Mesenchymal stem cell (in vitro differentiated cells and primary cell): ENCODE measurements at regions not wholly inside any gene's neighbourhood (a gene's known extent, or its start where the extent isn't known, plus 50 kb on each side); places are given as distances from the start of the nearest gene placed in this dataset.
A peak's percentile ranks its signal among the peaks of the same experiment; 100 is the strongest.
"Not testable (repeated sequence)": the region's sequence is repeated elsewhere in the genome, so short reads cannot be mapped to it uniquely, and the experiment has no call there.

Experiments
- DNase-seq: peaks from one replicate; pipeline ENCODE4 v3.0.0-alpha.2; 2013
- H2AFZ ChIP-seq: one replicate; pipeline ENCODE4 v1.6.1; 2013; ENCODE audit warnings: low read depth, mild to moderate bottlenecking, control low read depth, inconsistent platforms, low read length, moderate library complexity
- H2AK5ac ChIP-seq: 2 replicates; pipeline ENCODE4 v1.6.1; 2013; ENCODE audit warnings: low read length, moderate library complexity, mild to moderate bottlenecking, inconsistent platforms; ENCODE audit not compliant: severe bottlenecking
- H2BK120ac ChIP-seq: one replicate; pipeline ENCODE4 v1.6.1; 2013; ENCODE audit warnings: low read depth, mild to moderate bottlenecking, inconsistent platforms, low read length, moderate library complexity
- H2BK12ac ChIP-seq, 2 experiments: one replicate each; pipeline ENCODE4 v1.6.1; 2013; ENCODE audit warnings: inconsistent platforms in 2 of 2, low read length in 2 of 2, mild to moderate bottlenecking in 2 of 2, moderate library complexity in 2 of 2, control low read depth in 1 of 2
- H2BK15ac ChIP-seq: one replicate; pipeline ENCODE4 v1.6.1; 2013; ENCODE audit warnings: mild to moderate bottlenecking, low read depth, inconsistent platforms; ENCODE audit not compliant: poor library complexity, severe bottlenecking
- H2BK5ac ChIP-seq: 2 replicates; pipeline ENCODE4 v1.6.1; 2013; ENCODE audit warnings: low read depth, mild to moderate bottlenecking, low read length, control low read depth, inconsistent platforms; ENCODE audit not compliant: poor library complexity, severe bottlenecking
- H3K14ac ChIP-seq, 2 experiments: one replicate each; pipeline ENCODE4 v1.6.1; 2013; ENCODE audit warnings: inconsistent platforms in 2 of 2, low read length in 2 of 2, control low read depth in 1 of 2, mild to moderate bottlenecking in 1 of 2, moderate library complexity in 1 of 2
- H3K18ac ChIP-seq, 2 experiments: one replicate each; pipeline ENCODE4 v1.6.1; 2013; ENCODE audit warnings: inconsistent platforms in 2 of 2, low read length in 2 of 2, control low read depth in 1 of 2, low read depth in 1 of 2, mild to moderate bottlenecking in 1 of 2
- H3K23ac ChIP-seq, 2 experiments: one replicate each; pipeline ENCODE4 v1.6.1; 2013; ENCODE audit warnings: inconsistent platforms in 2 of 2, low read length in 2 of 2, mild to moderate bottlenecking in 2 of 2, moderate library complexity in 2 of 2, control low read depth in 1 of 2
- H3K27ac ChIP-seq: 2 replicates; pipeline ENCODE4 v1.5.1; 2013; ENCODE audit warnings: mild to moderate bottlenecking, moderate library complexity, low read length, control low read depth, inconsistent platforms; ENCODE audit not compliant: poor library complexity, severe bottlenecking
- H3K27me3 ChIP-seq, 2 experiments: 2 replicates each; pipeline versions ENCODE4 v1.6.1 to v1.7.0; 2013; ENCODE audit warnings: low read length in 2 of 2, mild to moderate bottlenecking in 2 of 2, moderate library complexity in 2 of 2, control low read depth in 1 of 2, inconsistent platforms in 1 of 2; ENCODE audit not compliant: control insufficient read depth in 1 of 2, insufficient read depth in 1 of 2
- H3K36me3 ChIP-seq, 2 experiments: 2 replicates each; pipeline versions ENCODE4 v1.6.1 to v1.7.0; 2013; ENCODE audit warnings: low read length in 2 of 2, control low read depth in 1 of 2, inconsistent platforms in 1 of 2, low read depth in 1 of 2, mild to moderate bottlenecking in 1 of 2; ENCODE audit not compliant: insufficient read depth in 2 of 2, control insufficient read depth in 1 of 2
- H3K4ac ChIP-seq, 2 experiments: one replicate each; pipeline ENCODE4 v1.6.1; 2013; ENCODE audit warnings: inconsistent platforms in 2 of 2, low read length in 2 of 2, mild to moderate bottlenecking in 2 of 2, moderate library complexity in 2 of 2, control low read depth in 1 of 2, low read depth in 1 of 2
- H3K4me1 ChIP-seq: 2 replicates; pipeline ENCODE4 v1.6.1; 2013; ENCODE audit warnings: low read depth, low read length, control low read depth; ENCODE audit not compliant: control insufficient read depth, insufficient read depth
- H3K4me2 ChIP-seq: 2 replicates; pipeline ENCODE4 v1.6.1; 2013; ENCODE audit warnings: low read length, mild to moderate bottlenecking, inconsistent platforms; ENCODE audit not compliant: poor library complexity, severe bottlenecking
- H3K4me3 ChIP-seq, 2 experiments: 2 replicates each; pipeline versions ENCODE4 v1.5.1 to v1.7.0; 2013; ENCODE audit warnings: low read length in 2 of 2, mild to moderate bottlenecking in 2 of 2, control low read depth in 1 of 2, low read depth in 1 of 2; ENCODE audit not compliant: insufficient read depth in 1 of 2
- H3K79me1 ChIP-seq: replicated peaks from 2 replicates; pipeline ENCODE4 v1.6.1; 2013; ENCODE audit warnings: mild to moderate bottlenecking, control low read depth, low read length, inconsistent platforms; ENCODE audit not compliant: poor library complexity, severe bottlenecking
- H3K9ac ChIP-seq: 2 replicates; pipeline ENCODE4 v1.7.0; 2013; ENCODE audit warnings: mild to moderate bottlenecking, low read length, moderate library complexity
- H3K9me3 ChIP-seq: 2 replicates; pipeline ENCODE4 v1.7.0; 2013; ENCODE audit warnings: mild to moderate bottlenecking, low read length; ENCODE audit not compliant: control insufficient read depth
- H4K8ac ChIP-seq: one replicate; pipeline ENCODE4 v1.6.1; 2013; ENCODE audit warnings: inconsistent platforms, mild to moderate bottlenecking, low read length, moderate library complexity
- H4K91ac ChIP-seq: one replicate; pipeline ENCODE4 v1.6.1; 2013; ENCODE audit warnings: mild to moderate bottlenecking, low read length, inconsistent platforms
- WGBS: methylation state at CpG from one replicate; pipeline ENCODE4 v1.1.7; 2013; ENCODE audit warnings: mixed read lengths; 5-methylcytosine and 5-hydroxymethylcytosine counted together

GRCh38 chr16:85285681-85286065 lies 173.4 kb upstream of the CIBAR2 start:
- Histone ChIP-seq H4K91ac (peak overlapping the region; percentile 67), H3K18ac (peak overlapping the region; percentile 13 to 45), H2BK120ac (no peak overlapping the region), H3K4me2 (no peak overlapping the region), H3K27me3 (no peaks in the 10 kb centered on the region), H3K9ac (peak overlapping the region; percentile 67), H3K4me1 (peaks cover 29% of the 10 kb centered on the region), H3K4me3 (peak overlapping the region in 1 of 2 experiments; percentile 63), H3K23ac (no peak overlapping the region), H2BK12ac (peak overlapping the region in 1 of 2 experiments; percentile 58), H4K8ac (peak overlapping the region; percentile 59), H2BK15ac (no peak overlapping the region), H3K79me1 (peaks cover 46% of the 10 kb centered on the region), H2AFZ (no peak overlapping the region), H2BK5ac (no peak overlapping the region), H3K27ac (no peak overlapping the region), H3K14ac (peak overlapping the region in 1 of 2 experiments; percentile 13), H3K4ac (no peak overlapping the region), H3K9me3 (no peaks in the 10 kb centered on the region), H3K36me3 (peaks cover 0 to 20% of the 10 kb centered on the region in 2 experiments), H2AK5ac (no peak overlapping the region)
- no peak for DNase-seq
- 98% methylated on average over 6 of the region's 7 CpGs for WGBS

DNA sequence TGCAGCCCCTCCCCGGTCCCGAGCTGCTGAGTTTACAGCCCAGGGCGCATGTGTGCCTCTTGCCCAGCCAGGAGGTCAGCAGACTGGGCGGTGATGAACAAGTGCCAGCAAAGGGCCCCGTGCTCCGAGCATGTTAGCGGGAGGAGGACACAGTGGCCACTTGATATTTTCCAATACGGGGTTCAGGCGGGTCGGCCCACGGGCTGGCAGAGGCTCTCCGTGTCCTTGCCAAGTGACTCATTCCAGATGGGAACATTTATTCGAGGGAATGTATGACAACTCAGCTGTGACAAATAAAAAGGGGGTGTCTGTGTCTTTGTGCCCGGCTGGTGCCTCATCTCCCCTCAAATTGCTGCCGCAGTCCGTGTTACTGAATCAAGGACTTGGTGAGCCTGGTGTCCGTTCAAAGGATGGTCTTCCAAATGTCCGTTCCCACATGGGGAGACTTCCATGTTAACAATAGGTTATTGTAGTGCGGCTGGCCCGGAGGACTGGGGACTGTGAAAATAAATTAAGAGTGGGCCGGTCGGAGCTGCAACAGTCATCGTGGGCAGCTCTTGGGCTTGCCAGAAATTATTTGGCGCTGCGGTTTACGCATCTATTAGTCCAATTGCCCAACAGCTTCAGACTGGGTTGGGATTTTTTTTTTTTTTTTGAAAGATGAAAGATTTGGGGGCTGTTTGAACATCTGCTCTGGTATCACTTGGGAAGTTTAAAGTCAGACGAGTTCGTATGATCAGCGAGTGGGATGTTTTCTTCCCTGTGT lies 174.0 kb upstream of the CIBAR2 start:
- Histone ChIP-seq H3K36me3 (peaks cover 0 to 15% of the 10 kb centered on the region in 2 experiments), H4K8ac (peak overlapping the region; percentile 59), H2AK5ac (no peak overlapping the region), H3K23ac (no peak overlapping the region), H3K9ac (peak overlapping the region; percentile 67), H2BK12ac (peak overlapping the region in 1 of 2 experiments; percentile 58), H3K9me3 (no peaks in the 10 kb centered on the region), H3K4me1 (peaks cover 34% of the 10 kb centered on the region), H3K4ac (no peak overlapping the region), H3K79me1 (peaks cover 44% of the 10 kb centered on the region), H4K91ac (peak overlapping the region; percentile 67), H3K27ac (no peak overlapping the region), H2BK15ac (no peak overlapping the region), H3K4me3 (peak overlapping the region; percentile 5 to 63), H3K4me2 (no peak overlapping the region), H3K27me3 (no peaks in the 10 kb centered on the region), H2BK120ac (no peak overlapping the region), H3K18ac (peak overlapping the region; percentile 45 to 64), H2BK5ac (no peak overlapping the region), H2AFZ (no peak overlapping the region), H3K14ac (peak overlapping the region in 1 of 2 experiments; percentile 13)
- no peak for DNase-seq
- 87% methylated on average over 29 of the region's 29 CpGs for WGBS

- no peaks in the 10 kb centered on the region for H3K9me3 ChIP-seq
- H3K4ac ChIP-seq: peak overlapping the region in 1 of 2 experiments; percentile 59
- DNase-seq: peak; percentile 79
- peak overlapping the region; percentile 14 for H3K4me2 ChIP-seq
- peak overlapping the region; percentile 67 for H3K9ac ChIP-seq
- H3K79me1 ChIP-seq: peaks cover 42% of the 10 kb centered on the region
- H3K27me3 ChIP-seq: no peaks in the 10 kb centered on the region
- H3K18ac ChIP-seq: peak overlapping the region; percentile 3 to 78
- H2BK12ac ChIP-seq: peak overlapping the region; percentile 28 to 51
- H3K4me1 ChIP-seq: peaks cover 41% of the 10 kb centered on the region
- H2BK15ac ChIP-seq: no peak overlapping the region
- peak overlapping the region in 1 of 2 experiments; percentile 54 for H3K23ac ChIP-seq
- H3K36me3 ChIP-seq: peaks cover 0 to 15% of the 10 kb centered on the region in 2 experiments
- H4K91ac ChIP-seq: peak overlapping the region; percentile 1
- H2AK5ac ChIP-seq: no peak overlapping the region
- 53% methylated on average over 34 of the region's 34 CpGs for WGBS
- H4K8ac ChIP-seq: peak overlapping the region; percentile 12
- H2BK5ac ChIP-seq: no peak overlapping the region
- no peak overlapping the region for H2BK120ac ChIP-seq
- H3K27ac ChIP-seq: no peak overlapping the region
- peak overlapping the region in 1 of 2 experiments; percentile 63 for H3K4me3 ChIP-seq
- H3K14ac ChIP-seq: peak overlapping the region in 1 of 2 experiments; percentile 74
- H2AFZ ChIP-seq: no peak overlapping the region
Observed at GRCh38 chr16:85286951-85287814, 174.9 kb upstream of the CIBAR2 start.

- Histone ChIP-seq H3K18ac (peak overlapping the region in 1 of 2 experiments; percentile 1), H3K36me3 (peaks cover 0 to 15% of the 10 kb centered on the region in 2 experiments), H3K79me1 (peaks cover 37% of the 10 kb centered on the region), H3K4me1 (peaks cover 41% of the 10 kb centered on the region)
- H2BK120ac ChIP-seq, H3K14ac ChIP-seq, H3K9ac ChIP-seq, DNase-seq, H3K4me2 ChIP-seq, H2BK5ac ChIP-seq, H3K23ac ChIP-seq, H2AFZ ChIP-seq, H2BK12ac ChIP-seq, H3K27me3 ChIP-seq, H4K8ac ChIP-seq, H2BK15ac ChIP-seq, H3K9me3 ChIP-seq, H3K4ac ChIP-seq, H4K91ac ChIP-seq, H2AK5ac ChIP-seq, H3K4me3 ChIP-seq, H3K27ac ChIP-seq: not testable (repeated sequence)
- 98% methylated on average over 7 of the region's 13 CpGs for WGBS
Observed at GRCh38 chr16:85287815-85288109, 175.5 kb upstream of the CIBAR2 start.
